ENCODE measurements at regions not wholly inside any gene's neighbourhood (a gene's known extent, or its start where the extent isn't known, plus 50 kb on each side); places are given as distances from the start of the nearest gene placed in this dataset.

DNA sequence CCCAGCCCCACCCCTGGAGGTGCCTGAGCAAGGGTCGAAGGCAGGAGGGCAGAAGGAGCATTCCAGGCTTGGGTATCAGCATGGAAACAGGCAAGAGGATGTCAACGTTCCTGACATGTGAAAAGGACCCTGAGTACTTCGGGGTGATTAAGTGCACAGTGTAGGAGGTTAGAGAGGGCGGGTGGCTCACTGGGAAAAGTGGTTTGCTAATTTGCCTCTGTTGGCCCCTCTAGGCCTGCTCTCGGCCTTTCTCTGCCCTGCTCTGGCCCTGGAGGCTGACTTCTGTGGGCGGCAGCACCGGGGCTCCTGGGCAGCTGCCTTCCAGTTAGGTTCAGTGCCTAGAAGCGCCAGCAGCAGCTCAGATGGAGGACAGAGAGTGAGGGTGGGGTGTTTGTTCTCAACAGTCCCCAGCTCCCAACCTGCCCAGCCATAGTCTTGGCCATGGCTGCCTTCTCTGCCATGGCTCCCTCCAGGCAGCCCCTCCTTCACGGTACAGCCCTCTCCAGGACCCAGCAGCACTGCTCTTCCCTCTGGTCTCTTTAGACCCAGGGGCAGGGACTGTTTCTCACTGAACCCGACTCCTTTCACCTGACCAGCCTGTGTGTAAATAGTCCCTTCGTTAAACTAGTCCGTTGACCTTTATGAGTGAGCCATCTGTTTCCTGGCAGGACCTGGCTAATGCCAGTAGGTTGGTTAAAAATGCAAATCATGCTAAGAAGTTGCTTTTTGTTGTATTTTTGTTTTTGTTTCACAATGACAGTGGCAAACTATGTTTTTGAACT is 107.1 kb upstream of the TPM1 start:
- no peak for DNase-seq

DNA sequence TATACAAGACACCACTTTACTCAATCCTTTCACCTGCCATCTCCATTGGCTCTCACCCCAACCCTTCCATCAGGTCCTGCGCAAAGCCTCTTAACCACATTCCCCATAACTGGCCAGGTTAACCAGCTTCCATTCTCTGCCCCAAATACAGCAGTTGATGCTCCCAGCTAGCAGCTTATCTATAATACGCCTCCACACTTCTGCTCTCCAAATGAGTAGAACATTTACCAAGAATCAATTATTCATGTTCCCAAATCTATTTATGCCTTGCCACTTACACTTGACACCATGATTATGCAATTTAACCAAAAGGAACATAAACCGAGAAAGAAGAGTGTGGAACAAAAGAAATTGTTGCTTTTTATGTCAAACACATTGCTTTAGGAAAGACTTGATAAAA is 103.7 kb upstream of the TPM1 start:
- no peak for DNase-seq

DNA sequence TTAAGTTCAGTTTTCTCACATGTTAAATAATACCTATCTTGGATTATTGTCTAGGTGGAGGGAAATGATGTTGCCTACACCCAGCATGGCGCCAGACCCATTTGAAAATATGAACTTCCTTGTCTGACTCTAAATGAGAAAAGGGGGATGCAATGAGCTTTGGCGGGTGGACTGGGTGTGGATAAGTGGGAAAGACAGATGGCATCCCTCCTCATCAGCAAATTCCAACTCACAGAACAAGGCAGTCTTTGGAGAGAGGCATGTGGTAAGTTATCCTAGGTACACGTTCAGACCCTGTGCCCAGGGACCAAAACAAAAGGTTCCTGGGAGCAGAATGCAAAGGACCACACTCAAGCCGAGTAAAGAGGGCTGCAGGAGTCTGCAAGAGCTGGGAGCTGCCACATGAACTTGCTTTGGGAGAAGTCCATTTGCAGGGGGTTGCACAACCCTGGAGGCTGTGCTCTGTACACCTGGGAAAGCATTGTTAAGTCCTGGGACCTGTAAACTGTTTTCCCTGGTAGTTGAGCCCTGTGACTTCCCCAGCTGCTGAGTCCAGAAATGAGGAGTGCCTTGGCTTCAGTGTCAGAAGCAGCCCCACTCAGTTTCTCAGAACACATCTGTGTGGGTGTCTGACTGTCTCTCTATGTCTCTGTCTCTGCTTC is 102.3 kb upstream of the TPM1 start:
- peak; percentile 16 for DNase-seq

DNA sequence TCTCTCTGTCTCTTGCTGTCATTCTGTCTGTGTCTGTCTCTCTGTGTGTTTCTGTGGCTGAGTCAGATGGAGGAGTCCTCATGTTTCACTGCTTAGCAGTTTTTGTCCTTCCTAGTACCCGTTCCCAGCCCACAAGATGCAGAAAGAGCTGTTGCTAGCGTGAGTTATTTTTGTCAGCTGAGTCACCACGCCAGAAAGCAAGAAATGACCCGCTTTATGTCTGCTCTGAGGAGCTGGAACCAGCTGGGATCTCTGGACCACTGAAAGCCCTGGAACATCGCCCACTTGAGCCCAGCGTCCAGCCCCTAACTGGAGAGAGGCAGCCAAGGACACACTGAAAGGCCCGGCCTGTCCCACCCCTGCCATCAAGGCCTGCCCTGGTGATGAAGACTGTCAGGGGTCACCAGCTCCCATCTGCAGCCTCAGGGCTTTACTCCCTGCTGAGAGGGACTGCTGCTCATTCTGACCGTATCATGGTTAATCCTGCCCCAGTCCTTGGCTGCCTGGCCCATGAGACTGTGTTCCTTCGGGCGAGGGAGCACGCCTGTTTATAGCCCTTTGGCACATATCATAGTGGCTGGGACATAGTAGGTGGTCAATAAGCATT is 101.7 kb upstream of the TPM1 start:
- no peak for DNase-seq

DNA sequence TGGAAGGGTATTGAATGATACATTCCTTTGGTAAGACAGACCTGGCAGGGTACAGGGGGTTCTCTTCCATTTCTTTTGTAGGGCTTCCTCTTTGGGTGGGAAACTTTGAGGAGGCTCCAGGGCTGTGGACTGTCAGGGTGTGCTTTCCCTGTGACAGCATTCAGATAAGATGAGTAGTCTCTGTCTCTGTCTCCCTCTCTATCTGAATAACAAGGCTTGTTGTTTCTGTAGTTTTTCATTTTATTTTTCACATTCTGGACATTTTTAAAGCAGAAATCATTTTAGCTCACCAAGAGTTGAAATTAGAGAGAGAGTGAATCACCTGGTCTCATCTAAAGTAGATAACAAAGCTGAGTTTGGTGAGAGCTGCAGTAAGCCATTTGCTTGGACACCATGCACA is 100.8 kb upstream of the TPM1 start:
- DNase-seq: no peak

DNA sequence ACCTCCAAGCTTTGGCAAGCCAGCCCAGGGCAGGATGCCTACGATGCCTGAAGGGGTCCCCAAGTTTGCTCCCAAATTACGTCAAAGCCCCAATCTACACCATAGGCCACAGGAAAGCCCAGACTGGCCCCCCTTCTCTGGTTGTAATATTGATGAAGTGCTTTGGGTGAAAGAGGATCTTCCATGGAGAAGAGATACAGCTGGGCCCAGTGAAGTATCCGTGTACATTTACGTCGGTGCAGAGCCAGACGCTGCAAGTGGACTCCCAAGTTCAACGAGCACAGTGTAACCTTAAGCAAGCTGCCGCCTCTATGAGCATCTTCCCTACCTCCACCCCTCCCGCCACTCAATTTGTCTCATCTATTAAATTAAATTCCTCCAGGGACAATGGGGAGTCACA is 100.1 kb upstream of the TPM1 start:
- no peak for DNase-seq

DNA sequence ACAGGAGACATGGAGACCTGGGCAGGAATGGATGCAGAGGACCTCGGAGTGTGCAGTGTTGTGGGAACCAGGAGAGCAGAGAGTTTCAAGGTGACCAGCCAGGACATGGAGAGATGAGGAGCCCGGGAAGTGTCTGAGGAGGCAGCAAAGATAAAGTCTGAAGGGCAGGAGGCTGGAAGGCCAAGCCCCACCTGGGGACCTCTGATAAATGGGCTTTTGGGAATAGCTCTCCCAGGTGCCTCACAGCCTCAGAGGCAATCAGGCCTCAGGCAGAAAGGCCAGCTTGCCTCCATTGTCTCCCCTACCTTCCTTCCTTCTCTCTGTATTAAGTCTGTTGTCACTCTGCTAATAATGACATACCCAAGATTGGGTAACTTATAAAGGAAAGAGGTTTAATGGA is 97.5 kb upstream of the TPM1 start:
- DNase-seq: no peak

DNA sequence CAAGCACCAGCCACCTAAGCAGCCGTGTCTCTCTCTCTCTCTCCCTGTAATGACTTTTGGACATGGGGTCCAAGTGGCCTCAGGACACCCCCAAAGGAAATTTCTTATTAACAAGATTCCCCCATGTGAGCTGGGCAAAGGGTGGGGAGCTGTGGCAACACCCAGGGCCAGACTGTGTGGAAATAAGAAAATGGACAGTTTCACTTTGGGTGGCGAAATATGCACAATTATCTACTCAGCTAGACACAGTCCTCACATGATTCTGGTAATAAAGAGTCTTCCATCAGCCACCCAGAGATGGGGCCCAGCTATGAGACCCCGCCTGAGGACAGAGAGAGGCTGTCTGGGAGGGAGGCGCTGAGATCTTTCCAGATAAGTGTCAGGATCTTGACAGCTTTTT is 96.8 kb upstream of the TPM1 start:
- DNase-seq: no peak

DNA sequence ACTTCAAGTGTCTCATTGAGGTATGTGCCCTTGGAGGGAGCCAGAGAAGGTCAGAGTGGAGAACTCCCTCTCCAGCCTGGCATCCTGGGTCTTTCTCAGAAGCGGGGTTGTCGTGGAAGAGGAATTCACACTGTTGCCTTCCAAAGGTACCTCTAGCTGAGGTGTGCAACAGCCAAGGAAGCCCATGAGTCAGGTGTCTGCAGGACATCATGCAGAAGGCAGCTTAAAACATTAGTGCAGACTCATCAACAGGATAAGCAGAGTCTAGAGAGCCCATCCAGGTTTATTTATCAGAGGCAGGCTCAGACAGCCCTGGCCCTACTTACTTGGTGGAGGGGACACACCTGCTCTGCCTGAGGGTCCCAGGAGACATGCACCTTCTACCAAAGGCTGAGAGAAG is 95.6 kb upstream of the TPM1 start:
- DNase-seq: no peak

DNA sequence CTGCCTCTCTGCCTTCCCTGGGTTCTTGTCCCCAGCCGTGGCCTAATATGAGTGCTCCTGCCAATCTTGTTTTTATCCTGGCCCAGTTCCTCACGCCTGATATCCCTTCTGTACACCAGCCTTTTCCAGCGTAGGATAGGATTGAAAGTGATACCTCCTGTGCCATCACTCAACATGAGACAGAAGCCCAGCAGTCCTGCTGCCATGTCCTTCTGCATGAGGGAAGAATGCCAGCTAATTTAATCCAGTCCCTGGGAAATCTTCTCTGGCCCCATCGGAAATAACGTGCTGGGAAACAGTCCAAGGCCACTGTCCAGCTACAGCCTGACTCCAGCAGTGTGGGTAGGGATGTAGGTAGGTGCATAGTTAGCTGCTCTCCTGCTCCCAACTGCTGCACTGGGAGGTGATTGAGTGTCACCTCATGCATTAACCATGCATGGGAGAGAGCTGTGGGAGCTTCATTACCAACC is 92.0 kb upstream of the TPM1 start:
- peak; percentile 54 for DNase-seq

DNA sequence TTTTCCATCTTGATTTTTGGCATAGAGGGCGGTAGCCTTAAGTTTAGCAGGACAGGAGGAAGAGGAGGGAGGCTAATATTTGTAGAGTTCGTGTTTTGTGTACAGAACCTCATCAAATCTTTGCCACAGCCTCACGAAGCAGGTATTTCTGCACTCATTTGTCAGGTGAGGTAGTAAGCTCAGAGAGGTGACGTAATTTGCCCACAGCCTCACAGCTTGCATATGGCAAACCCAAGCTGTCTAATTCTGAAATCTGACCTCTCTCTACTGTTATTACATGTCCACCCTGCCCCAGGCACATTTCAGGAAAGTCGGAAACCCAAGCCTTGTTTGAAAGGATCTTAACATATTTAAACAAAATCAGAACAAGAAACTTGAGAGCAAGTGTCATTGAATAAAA is 91.1 kb upstream of the TPM1 start:
- peak; percentile 55 for DNase-seq

DNA sequence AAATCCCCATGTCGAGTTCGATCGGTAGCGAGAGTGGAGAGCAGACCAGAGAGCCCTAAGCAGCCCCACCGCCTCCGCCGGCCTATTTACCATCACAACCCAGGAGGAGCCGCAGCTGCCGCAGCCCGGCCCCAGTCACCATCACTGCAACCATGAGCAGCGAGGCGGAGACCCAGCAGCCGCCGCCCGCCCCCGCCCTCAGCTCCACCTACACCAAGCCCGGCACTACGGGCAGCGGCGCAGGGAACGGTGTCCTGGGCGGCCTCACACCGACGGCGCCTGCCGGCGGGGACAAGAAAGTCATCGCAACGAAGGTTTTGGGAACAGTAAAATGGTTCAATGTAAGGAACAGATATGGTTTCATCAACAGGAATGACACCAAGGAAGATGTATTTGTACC is 89.5 kb upstream of the TPM1 start:
- DNase-seq: no peak

DNA sequence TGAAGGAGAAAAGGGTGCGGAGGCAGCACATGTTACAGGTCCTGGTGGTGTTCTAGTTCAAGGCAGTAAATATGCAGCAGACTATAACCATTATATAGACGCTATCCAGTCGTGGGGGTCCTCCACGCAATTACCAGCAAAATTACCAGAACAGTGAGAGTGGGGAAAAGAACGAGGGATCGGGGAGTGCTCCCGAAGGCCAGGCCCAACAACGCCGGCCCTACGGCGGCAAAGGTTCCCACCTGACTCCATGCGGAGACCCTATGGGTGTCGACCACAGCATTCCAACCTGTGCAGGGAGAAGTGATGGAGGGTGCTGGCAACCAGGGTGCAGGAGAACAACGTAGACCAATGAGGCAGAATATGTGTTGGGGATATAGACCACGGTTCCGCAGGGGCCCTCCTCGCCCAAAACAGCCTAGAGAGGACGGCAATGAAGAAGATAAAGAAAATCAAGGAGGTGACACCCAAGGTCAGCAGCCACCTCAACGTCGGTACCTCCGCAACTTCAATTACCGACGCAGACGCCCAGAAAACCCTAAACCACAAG is 89.0 kb upstream of the TPM1 start:
- DNase-seq: no peak

DNA sequence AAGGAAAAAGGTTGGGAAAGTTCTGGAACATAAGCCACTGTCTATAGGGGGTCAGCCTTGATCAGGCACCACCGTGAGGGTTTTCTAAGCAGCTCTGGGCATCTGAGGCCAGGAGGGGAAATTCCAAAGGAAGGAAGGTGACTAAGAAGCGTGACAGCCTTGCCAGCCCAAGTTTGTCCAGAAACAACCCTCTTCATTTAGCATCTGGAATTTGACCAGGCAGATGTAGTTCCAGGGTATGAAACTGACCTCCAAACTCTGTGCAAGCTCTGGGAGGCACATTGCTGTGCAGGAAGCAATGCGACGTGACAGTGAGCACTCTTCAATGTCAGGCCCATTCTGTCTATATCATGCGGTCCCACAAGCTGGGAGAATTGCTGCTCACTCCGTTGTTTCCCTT is 85.4 kb upstream of the TPM1 start:
- DNase-seq: no peak

DNA sequence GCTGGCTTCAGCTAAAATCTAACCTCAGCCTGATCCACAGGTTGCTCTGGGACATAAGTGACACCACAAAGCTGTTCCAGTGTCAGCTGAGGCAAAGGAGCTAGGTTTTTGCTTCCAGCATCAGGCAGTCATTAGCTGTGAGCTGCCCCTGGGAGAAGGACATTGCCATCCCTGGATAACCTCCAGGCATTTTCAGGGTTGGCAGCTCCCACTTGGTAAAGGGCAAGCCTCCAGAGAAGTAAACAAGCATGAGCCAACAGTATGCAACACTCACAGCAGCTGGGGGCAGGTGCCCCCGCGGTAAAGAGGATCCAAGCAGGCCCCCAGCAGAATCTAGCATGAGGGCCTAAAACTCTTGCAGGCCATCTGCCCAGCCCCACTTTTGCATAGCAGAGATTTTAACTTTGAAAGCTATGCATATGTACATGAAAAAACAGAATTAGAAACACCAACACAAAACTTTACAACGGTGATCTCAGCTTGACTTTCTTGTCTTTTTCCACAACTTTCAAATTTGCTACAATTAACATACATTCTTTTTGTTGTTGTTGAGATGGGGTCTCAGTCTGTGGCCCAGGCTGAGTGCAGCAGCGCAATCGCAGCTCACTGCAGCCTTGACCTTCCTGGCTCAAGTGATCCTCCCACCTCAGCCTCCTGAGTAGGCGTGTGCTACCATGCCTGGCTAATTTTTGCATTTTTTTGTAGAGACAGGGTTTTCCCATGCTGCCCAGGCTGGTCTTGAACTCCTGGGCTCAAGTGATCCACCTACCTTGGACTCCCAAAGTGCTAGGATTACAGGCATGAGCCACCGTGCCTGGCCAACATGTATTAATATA is 83.8 kb upstream of the TPM1 start:
- DNase-seq: no peak

DNA sequence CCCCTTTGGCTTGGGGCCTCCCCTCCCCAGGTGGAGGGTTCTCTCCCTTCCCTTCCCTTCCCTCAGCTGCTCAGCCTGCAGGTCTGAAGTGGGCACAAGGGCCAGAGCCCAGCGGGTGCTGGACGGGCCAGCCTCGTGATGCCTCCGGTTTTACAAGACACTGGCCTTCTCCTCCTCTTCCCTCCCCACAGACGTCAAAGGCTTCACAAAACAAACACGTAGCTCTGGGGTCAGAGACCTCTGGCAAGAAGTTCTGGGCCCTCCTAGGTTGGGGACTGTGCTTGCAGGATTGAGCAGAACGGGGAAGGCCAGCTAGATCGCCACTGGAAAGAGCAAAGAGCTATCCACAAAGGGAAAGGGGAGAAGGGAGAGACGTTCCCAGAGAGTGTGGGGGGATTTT is 81.4 kb upstream of the TPM1 start:
- DNase-seq: no peak

DNA sequence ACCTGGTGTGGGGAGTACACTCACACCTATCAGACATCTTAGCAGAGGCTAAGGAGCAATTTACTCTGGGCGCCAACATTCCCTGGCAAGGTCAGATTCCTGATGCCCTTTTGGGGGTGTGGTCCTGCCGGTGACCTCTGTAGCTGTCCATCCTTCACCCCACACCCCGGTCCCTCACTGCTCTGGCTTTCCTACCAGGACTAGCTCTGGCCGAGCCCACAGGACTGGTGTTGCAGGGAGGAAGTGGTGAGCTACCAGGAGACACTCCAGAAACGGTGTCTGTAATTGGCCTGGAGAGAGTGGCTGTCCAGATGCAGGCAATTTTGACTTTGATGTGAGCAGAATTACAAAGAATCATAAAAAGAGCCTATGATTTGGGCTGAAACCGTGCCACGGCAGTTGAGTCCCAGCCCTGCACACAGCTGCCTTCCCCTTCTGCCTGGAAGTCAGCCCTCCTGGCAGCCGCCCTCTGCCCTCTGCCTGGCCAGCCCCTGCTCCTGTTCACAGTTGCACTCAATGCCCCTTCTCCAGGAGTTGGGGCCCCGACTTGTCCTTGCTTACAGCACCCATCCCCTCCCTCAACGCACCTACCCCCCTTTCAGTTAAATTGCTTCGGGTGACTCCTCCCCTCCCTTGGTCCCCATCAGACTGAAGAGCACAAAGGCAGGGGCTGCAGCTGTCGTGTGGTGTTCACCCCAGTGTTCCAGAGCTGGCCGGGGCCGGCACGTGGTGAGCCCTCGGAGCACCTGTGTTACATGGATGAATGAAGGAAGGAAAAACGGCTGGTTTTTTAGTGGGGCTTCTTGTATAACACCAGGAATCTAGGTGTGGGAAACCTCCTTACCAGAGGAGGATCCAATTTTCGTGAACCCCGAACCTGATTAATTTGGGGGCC is 80.2 kb upstream of the TPM1 start:
- DNase-seq: no peak

DNA sequence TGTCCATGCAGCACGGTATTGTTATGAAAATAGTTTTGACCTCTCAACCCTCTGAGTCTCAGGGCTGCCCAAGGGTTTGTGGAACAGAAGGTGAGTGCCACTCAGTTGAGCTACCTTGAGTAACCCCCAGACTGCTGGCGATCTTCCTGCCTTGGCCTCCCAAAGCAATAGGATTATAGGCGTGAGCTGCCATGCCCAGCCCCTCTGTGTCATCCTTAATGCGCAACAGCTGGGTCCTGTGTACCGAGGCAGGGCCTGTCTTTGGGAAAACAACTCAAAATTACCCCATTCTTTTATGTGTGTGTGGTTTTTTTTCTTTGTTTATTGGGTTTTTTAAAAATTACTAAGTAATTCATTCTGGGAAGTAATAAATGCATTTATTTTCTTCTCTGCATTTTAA is 78.3 kb upstream of the TPM1 start:
- no peak for DNase-seq

DNA sequence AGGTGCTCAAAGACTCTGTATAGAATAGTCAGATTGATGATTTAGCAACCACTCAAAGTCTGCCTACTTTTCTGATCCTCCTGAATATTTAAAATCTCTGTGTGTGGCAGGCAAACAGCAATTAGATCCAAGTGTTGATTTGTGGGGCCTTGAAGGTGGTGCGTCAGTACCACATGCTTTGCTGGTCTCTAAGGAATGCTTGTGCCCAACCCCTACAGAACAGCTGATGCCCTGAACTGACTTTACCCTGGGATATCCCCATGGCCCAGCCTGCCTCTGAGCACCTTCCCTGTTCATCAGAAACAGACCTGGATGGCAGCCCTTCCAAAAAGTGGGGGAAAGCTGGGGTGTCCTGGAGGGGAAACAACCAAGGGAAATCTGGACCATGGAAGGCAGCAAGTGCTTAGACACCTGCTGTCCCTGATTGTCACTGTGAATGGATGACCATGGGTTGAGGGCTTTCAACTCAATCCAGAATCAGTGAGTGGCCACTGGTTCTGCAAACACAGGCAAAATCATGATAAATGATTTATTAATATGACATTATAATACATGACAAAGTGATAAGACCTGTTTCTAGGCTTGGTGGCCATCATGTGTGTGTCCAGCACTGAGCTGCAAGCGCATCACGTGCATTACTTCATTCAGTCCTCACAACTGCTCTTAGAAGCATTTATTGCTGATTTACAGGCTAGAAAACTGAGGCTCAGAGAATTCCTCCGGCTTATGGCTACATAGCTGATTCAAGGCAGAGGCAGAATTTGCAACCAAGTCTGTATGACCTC is 76.1 kb upstream of the TPM1 start:
- DNase-seq: no peak

DNA sequence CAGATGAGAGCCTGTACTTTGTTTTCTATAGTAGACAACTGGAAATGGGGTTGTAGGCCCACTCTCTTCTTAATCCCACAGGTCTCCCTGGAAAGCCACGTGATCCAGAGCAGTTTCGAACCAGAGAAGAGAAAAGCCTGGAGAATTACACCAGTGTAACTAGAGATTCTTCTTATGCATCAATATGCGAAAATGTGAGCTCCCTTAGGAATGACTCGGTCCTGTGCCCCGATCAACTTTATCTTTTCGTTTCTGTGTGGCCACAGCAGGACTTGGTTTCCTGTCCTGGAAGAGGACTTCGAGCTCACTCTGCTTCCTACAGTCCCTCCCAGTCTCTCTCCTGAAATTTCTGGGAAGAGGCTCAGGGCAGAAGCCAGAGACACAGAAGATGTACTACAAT is 73.8 kb upstream of the TPM1 start:
- no peak for DNase-seq

DNA sequence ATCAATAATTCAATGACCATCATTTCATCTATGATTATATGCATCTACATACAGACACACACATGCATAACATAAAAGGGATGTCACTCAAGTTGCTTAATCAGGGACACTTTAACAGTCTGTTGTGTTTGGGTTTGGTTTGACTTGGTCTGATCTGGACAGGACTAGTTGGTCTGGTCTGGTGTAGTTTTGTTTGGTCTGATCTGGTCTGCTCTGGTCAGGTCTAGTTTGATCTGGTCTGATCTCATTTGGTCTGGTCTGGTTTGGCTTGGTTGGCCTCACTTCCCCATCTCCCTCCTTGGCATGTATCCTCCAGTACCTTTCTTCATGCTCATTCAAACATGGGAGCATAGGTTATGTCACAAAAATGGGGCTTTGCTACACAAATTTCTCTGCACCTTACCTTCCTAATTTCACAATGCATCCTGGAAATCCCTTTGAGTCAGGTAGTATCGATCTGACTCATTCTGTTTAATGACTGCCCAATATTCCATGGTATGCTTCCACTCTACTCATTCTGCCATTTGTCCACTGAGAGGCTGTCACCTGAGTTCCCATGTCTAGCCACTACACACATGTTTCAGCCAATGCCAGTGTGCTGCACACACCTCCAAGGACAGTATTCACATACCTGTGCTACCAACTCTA is 73.0 kb upstream of the TPM1 start:
- DNase-seq: no peak
